HTR-8/SVneo (cell line): ENCODE measurements at regions not wholly inside any gene's neighbourhood (a gene's known extent, or its start where the extent isn't known, plus 50 kb on each side); places are given as distances from the start of the nearest gene placed in this dataset.
"Not testable (repeated sequence)": the region's sequence is repeated elsewhere in the genome, so short reads cannot be mapped to it uniquely, and the experiment has no call there.

Experiments used
- DNase-seq: peaks from one replicate; pipeline ENCODE4 v3.0.0; 2011; ENCODE audit warnings: low spot score, mixed read lengths; ENCODE audit not compliant: insufficient read length
- FAIRE-seq: peaks from 2 replicates; lab custom pipeline; 2011; peaks lifted over from hg19 to GRCh38; lab: Jason Lieb, UNC

DNA sequence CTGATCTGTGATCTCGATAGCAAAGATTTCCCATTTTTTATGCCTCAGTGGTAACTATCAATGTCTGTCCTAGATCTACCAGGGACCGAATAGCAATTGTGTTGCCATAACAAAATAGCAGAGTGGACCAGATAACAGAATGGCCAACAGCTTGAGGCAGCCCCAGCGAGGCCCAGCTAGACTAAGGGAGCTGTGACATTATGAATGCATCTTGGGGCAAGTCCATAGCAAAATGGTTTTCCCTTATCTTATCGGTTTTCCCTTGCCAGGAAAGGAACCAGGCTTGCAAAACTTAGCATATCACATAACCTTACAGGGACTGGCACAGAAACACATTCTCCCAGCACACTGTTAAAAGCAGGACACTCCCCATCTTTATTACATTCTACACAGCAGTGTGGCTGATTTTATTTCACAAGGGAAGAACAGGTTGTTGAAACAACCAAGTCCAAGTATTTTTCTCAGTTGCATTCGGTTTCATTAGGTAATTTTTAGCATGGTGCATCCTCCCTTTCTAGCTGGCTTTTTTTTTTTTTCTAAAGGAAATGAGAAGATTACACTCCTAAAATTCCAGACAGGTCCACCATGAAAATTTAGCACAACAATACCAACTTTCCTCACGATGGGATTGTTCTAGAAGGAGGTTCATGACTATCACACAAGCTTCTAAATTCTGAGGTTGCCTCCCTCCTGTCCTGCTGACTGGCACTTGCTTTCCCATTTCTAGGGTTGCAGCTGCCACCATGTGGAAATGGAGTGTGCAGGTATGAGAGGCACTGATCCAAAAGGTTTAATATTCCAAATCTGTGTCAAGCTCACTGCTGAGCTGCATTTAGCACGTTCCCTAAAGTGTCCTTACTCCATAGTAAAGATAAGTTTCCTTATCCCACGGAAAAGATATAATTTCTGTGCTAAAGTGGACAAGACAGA, 97.0 kb upstream of the SLC35G4 start:
- DNase-seq = no peak
- no peak for FAIRE-seq

DNA sequence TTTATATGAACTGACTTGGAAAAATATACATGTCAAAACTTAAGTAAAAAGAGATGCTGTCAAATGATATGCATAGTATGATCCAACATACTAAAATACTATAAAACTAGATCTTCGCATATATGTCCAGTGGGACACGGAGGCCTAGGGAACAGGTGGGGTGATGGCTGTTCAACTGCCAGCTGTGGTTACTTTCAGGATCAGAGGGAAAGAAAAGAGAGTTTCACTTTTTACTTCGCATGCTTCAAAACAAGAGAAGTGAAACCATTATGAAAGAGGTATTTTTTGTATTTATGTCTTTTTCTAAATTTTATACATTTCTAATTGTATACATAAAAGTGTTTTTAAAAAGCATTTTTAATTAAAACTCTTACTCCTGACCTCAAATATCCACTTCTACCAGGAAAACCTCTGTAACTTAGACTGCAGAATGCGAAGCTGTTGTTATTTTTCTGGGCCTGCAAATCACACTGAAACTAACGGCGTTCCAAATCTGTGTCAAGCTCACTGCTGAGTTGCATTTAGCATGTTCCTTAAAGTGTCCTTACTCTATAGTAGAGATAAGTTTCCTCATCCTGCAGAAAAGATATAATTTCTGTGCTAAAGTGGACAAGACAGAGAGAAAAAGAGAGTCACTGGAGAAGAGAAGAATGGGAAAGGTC, 97.8 kb upstream of the SLC35G4 start:
- DNase-seq = no peak
- FAIRE-seq = no peak

DNA sequence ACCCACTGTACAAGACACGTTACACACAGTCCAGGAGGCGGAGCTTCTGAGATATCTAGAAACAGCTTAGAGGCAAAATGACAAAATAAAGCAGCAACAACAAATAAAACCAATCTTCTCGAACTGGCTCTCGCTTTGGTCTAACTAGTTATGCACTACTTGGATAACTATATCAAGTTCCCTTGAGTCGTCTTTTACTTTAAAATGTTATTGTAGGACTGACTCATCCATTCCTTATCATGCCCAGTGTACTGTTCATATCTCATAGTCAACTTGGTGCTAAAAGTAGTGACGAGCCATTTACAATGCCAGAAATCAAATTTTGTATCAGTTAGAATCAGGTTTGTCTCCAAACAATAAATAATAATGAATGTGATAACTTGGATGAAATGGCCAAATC, 102.5 kb upstream of the SLC35G4 start:
- DNase-seq (no peak), FAIRE-seq (no peak)

DNA sequence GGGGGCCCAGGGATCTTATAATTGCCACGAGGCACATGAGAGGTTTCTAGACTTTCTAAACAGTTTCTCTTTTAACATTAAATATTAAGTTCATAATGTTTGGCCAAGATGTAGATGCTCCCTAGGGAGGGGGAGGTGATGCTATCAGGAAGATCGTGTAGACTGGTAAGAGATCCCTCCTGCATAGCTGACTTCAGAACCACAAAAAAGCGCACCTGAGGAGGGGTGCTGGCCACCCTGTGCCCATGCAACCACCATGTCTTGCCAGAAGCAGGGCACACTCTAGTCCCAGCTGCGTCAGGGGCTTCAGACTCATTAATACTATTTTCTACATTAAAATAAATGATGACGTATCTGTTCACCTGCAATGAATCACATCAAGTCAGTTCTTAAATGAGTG, 103.4 kb upstream of the SLC35G4 start:
- no peak for FAIRE-seq

DNA sequence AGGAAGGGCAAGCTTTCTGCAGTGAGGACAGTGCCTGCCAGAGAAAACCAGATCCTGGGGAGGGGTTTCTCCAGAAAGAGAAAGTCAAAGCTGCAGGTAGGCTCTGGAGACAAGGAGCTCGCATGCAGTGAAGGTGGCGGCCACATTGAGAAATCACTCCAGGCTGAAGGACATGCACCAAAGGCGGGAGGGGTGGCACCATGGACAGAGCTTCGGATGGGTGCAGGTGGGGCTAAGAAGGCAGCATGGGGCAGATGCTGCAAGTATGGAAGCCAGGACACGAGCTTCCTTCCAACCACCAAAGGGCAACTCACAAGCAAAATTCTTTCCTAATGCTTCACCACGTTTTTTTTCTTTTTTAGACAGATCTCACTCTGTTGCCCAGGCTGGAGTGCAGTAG, 104.4 kb upstream of the SLC35G4 start:
- FAIRE-seq (no peak), DNase-seq (no peak)

More for the DNA sequence above, 103.4 kb upstream of the SLC35G4 start:
- DNase-seq = no peak

DNA sequence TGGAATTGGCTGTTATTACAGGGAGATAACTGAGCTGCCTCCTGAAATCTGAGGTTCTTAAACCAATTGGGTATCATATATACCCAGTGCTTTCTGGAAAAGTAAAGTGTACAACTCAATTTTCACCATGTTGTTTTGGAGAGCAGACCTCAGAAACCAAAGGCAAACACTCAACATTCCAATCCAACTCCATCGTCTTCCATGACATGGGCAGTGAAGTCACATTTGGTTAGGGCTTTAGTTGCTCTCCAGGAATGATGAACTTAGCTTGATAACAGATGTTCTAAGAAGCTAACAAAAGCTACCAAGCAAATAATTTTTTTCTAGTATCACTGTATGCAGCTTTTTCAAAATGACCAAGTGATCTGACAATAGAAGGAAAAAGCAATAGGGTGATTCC, 107.0 kb upstream of the SLC35G4 start:
- DNase-seq (no peak), FAIRE-seq (no peak)

DNA sequence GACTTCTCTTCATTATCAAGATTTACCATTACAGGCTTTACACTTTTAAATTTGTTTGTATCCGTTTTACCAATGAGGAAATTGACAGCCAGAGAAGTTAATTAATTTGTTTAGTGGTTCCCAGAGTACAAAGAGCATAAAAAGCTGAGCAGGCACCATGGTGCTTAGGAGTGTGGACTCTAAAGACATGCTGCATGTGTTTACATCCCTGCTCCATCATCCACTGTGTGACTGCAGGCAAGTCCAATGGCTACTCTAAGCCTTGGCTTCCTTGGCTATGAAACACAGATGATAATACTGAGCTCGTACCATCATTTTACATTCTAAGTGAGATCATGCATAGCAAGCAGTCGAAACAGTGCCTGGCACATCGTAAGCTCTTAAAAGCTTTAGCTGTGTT, 108.0 kb upstream of the SLC35G4 start:
- DNase-seq (no peak), FAIRE-seq (no peak)

DNA sequence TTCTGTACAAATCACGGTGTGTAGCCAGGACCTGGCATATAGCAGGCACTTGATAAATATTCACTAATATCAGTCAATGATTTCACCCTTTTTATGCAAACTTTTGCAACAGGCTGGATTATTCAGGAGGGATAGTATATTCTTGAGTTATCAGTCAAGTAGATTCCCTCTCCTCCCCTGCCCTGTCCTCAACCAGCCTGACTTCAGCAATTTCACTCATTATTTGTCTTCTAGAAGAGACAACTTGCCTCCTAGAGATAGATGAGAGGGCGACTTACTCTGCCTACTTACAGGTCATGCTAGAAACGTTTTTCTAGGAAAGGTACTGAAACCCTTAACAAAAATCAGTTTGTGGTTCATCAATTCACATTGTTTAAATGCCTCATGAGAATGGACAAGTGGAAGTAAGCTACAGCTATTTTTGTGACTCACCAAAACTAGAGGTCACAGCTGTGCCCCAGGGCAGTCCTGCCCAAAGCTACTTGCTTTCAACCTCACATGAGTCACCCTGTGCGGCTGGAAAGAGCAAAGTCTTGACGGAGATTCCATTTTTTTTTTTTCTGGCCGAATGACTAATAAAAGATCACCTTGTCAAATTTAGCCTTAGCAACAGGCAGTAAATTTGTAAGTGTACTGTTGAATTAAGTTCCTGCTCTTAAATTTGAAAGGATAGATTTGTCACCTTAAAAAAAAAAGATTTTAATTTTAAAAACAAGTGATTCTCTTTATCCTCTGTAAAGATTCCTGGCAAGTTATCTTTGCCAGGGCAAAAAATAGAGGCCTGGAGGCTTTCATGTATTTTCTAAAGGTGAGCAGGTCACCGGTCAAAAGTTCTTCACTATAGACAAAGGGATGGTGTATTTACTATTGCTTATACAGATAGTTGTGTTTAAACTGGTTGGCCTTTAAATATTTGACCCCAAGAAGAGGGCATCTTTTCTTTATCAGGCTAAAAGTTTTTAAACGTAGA, 109.0 kb upstream of the SLC35G4 start:
- peak; percentile 33 for FAIRE-seq

DNA sequence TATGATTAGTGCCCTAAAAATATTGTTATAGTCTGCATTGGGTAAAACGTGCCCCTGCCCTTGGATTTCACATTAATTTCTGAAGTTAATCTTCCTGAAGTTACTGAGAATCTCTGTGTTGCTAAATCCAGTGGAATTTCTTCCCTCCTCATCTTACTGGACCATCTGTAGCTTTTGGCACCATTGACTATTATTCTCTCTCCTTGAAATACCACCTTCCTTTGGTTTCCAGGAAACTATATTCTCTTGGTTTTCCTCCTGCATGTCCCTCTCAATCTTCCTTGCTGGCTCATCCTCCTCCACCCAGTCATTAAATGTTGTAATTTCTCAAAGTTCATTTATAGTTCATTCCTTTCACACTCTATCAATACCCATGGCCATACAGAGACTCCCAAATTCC, 110.6 kb upstream of the SLC35G4 start:
- FAIRE-seq (no peak), DNase-seq (no peak)

More for the DNA sequence above, 109.0 kb upstream of the SLC35G4 start:
- DNase-seq = peak; percentile 83

DNA sequence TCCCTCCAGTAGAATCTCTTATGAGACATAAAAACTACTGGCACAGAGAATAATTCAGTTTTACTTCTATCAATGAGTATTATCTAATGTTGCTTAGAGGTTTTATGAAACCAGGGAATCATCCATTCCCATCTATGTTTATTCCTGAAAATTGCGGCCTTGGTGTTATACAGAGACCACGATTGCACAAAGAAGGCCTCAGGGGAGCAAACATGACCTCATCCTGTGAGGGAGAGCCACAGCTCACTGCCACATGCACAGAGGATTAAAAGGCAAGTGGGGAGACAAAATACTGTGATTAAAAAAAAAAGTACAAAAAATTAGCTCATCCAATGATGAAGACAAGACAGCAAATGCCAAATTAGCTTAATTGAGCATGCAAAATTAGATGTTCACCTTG, 111.8 kb upstream of the SLC35G4 start:
- DNase-seq (no peak), FAIRE-seq (no peak)

DNA sequence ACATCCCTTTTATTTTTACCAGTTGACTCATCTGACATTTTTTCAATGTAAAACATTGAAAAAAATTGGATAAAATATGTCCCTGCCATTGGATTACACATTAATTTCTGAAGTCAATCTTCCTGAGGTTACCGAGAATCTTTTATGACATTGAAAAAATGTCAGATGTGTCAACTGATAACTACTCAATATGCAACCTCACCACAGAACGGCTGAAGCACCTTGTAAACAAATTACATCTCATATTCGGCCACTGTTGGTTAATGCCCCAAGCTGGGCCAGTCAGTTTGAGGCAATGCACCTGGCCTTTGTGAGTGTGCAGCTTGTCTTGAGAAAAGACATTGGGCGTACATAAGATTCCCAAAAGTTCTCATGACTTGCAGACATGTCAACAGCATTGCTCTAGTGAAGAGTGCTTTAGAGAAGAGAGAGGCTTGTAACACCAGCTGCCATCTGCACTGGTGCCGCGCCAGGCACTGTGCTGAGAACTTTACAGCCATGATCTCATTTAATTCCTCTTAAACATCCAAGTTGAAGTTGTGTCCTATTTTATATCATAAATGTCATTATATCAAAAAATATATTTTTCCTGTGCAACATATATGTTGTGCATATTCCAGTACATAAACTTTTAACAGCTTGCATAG, 112.7 kb upstream of the SLC35G4 start:
- DNase-seq (no peak), FAIRE-seq (no peak)

DNA sequence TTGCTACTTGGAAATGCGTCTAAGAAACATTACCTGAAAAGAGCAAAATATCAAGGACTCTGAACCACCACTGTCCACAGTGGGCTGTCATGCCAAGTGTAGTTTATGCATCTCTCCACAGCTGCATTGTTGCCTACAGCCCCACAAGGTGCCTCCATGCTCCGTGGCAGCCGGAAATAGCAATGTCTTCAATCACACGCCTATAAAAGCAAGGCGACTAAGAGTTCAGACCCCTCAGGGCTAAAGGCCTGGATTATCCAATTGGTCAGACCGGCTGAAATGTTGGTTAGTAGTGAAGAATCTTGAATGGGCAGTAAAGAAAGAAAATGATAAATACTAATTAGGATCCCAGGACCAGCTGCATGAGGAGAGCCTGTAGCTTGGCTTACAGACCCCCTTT, 114.0 kb upstream of the SLC35G4 start:
- DNase-seq (no peak), FAIRE-seq (no peak)

DNA sequence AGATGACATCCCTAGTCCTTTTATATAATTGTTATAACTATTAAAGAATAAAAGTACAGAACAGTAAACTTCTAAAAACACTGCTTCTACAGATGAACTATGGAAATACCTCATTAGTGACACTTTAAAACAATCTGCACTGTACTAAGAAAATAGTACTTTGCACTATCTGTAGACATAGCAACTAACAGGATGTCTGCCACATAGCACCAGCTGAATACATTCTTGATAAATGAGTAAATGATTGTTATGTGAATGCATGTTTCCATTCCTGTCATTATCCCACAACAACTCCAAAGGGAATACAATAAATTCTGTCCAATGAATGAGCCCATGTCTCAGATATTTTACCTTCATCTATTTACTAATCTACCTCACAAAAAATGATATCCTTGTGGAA, 115.3 kb upstream of the SLC35G4 start:
- FAIRE-seq (no peak), DNase-seq (no peak)

DNA sequence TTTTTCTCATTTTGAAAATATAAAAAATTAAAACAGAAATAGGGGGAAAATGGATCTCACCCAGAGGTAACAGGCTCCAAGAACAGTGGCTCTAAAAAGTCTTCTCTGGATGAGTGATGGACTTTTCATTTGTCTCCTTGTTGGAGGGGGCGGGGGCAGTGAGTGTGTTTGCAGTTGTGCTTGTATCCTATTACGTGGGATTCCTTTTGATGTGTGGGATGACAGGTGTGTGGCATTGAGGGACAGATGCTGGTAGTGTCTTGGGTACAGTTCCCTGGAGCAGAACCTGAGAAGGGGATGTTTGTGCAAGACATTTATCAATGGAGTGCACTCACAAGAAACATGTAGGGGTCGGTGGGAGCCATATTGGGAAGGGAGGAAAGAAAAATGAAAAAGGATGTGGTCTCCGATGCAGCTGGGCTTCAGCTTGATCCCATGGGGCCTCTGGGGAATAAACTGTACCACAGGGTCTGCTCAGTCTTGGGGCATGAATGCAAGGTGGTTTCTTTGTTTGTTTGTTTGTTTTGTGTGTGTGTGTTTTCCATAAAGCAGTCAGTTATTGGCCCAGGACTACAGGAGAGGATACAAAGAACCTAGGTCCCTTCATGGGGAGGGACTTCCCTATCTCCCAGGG, 120.0 kb upstream of the SLC35G4 start:
- no peak for FAIRE-seq

DNA sequence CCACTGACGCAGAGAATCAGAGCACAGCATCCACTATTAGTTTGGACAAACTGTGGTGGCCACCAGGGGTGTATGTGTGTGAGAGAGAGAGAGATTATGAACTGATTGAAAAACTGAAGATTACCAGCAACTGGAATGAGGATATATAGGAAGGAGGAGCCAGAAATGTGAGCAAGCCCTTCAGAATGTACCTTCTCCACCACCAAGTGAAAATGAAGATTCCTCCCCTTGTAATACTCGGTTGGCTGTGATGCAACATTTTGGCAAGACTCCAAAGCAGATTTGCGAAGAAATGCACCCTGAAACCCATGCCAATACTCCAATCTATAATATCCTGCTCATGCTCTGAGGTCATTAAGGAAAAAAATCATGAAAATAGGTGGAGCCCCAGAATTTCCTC, 121.2 kb upstream of the SLC35G4 start:
- no peak for DNase-seq
- FAIRE-seq = peak; percentile 66

More for the DNA sequence above, 120.0 kb upstream of the SLC35G4 start:
- no peak for DNase-seq

DNA sequence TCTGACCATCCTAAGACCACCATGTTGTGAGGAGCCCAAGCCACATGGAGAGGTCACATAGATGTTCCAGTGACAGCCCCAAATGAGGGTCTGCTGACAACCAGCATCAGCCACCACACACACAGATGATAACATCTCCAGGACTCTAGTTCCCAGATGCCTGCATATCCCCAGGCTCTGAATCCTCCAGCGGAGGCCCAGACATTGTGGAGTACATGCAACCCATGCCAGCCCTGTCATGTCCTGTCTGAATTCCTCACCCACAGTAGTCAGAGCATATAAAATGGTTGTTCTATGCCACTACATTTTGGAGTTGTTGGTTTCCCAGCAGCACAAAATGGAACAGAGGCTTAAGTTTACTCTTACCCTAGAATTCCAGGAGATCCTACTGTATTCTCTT, 122.0 kb upstream of the SLC35G4 start:
- no peak for DNase-seq
- no peak for FAIRE-seq

DNA sequence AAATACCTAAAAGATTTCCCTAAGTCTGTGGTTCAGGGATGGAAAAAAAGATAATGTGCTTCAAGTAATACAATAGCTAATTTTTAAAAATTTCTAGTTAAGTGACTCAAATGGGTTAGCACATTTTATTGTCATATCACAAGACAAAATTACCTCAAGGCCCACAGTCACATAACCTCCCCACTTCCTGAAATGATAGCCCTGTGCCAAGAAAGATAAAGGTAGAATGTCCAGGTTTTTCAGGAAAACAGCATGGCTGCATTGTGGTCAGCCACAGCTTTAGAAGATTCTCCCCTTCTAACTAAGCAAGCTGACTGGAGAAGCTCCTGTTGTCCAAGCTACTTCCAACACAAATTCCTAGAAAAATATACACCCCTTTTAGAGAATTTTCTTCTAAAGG, 127.1 kb upstream of the SLC35G4 start:
- FAIRE-seq = no peak
- DNase-seq = no peak

DNA sequence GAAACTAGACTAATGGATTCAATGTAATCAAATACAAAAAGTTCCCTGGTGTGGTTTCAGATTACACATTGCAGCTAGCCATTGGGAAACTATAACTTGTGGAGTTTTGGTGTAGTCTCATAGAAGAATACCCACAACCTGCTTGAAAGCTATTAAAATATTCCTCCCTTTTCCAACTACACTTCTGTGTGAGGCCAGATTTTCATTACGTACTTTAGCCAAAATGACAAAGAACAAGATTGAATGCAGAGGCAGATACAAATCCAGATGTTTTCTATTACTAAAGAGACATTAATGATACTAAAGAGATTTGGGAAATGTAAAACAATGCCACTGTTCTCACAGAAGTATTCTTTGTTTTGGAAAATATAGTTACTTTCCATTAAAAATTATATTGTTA, 128.7 kb upstream of the SLC35G4 start:
- FAIRE-seq (no peak), DNase-seq (no peak)

DNA sequence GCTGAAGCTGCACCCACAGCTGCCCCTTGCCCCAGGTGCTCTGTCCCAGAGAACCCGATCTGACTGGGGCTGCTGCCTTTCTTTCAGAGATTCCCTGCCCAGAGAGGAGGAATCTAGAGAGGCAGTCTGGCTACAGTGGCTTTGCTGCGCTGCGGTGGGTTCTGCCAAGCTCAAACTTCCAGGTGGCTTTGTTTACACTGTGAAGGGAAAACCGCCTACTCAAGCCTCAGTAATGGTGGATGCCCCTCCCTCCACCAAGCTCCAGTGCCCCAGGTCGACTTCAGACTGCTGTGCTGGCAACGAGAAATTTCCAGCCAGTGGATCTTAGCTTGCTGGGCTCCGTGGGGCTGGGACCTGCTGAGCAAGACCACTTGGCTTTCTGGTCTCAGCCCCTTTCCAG, 130.4 kb upstream of the SLC35G4 start:
- FAIRE-seq, DNase-seq: not testable (repeated sequence)
